GM18868 (cell line): ENCODE measurements at regions not wholly inside any gene's neighbourhood (a gene's known extent, or its start where the extent isn't known, plus 50 kb on each side); places are given as distances from the start of the nearest gene placed in this dataset.
"Not testable (repeated sequence)": the region's sequence is repeated elsewhere in the genome, so short reads cannot be mapped to it uniquely, and the experiment has no call there.

Experiments
- ATAC-seq: cut with Tn5 transposase; IDR thresholded peaks from one replicate; pipeline ENCODE4 v1.9.1; 2021; ENCODE audit warnings: mild to moderate bottlenecking, moderate library complexity; ENCODE audit not compliant: unreplicated experiment

DNA sequence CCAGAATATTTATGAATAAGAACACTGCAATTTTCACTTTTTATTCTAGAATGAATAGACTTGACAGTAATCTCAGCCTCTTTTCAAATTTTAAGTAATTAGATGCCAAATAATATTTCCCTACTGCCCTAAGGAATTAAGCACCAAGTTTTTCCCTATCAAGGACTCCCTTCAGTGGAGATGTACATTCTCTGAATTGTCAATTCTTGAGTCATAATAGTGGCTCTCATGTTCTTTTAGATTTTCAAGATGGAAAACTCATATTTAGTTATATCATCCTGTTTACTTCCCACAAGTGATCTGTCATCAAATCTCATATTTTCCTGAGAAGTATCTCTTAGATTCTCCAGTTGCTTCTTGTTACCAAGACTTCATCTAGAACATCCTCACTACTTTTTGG is 1248.9 kb upstream of the CHAC2 start:
- no peak for ATAC-seq

DNA sequence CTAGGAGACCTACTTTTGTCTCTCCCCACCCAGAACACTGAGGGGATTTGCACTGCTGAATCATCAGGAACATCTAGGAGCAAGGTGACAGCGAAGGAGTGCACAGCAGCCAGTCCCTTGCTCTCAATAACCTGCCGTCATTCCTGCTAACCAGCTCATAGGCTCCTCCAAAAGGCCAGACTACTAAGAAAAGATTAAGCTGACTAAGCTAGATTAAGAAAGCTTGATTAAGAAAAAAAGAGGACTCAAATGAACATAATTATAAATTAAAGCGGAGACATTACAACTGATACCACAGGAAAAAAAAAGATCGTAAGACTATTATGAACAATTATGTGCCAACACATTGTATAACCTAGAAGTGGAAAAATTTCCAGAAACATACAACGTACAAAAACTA is 1254.8 kb upstream of the CHAC2 start:
- ATAC-seq, result no peak

DNA sequence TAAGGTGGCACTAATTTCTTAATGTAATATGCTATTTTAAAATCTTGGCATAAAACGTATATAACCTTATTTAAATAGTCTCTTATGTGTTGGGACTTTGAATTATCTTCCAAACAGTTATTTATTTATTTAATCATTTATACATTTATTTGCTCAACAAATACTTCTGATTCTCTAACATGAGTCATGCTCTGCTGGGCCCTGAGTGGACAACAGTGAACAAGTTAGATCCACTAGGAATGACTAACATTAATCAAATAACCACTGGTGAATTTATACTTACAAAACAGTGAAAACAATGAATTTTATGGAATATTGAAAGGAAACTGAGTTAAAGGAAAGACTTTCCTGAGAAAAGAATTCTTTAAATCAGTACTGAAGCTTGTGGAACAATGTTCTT is 1257.2 kb upstream of the CHAC2 start:
- ATAC-seq, result no peak

DNA sequence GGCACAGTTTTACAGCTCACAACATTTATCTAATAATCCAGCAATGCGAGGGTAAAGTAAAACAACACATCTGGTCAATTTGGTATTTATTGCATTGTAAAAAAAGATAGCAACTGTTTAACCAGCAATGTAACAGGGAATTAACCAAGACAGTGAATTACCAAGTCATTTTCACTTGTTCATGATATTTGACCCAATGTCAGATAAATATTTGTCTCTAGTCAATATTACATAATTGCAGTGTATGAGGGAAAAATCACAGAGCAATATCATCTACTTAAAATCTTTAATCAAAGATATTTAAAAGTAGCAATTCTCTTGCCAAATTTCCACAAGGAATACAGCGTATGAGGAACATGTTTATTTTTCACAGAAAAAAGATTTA is 1265.1 kb upstream of the CHAC2 start:
- no peak for ATAC-seq

- ATAC-seq, result no peak
These were observed 1265.7 kb upstream of the CHAC2 start for GRCh38 chr2:52501715-52502475.

- ATAC-seq, result no peak
These were observed 1267.0 kb upstream of the CHAC2 start for GRCh38 chr2:52500561-52500960.

GRCh38 chr2:52498077-52498750 is 1269.4 kb upstream of the CHAC2 start:
- no peak for ATAC-seq

DNA sequence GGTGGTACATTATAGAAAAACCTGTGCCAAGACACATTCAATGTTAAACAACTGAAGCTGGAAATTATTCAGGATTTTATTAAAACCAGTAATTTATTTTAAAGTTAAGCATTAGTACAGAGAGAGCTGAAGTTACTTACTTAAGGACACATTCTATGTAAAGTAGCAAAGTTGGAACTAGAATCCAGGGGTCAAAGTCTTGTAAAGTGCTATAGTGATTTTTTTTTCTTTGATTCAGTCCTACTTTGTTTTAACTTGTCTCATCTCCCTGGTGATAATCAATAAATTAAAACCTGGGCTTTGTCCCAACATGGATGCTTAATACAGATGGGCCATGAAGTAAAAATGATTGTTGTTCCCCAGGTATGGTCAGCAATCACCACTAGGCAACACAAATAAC is 1271.8 kb upstream of the CHAC2 start:
- ATAC-seq, result no peak

DNA sequence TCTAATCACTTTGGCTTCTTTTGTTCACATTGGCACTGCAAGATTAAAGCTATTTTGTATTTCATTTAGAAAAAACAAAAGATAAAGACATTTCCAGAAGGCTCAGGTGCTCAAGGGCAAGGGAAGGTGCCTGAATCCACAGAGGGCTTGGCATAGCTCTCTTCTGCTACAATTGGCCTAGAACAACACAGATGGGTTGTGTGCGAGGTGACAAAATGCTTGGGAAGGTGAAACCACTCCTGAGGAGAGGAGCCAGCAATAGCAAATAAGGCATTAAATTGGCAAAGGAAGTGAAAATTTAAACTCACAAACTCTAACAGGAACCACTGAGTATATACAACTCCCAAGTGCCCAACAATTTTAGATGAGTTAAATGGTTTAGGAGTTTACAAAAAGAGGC is 1290.4 kb upstream of the CHAC2 start:
- no peak for ATAC-seq

GRCh38 chr2:52475590-52475989 is 1292.0 kb upstream of the CHAC2 start:
- no peak for ATAC-seq

DNA sequence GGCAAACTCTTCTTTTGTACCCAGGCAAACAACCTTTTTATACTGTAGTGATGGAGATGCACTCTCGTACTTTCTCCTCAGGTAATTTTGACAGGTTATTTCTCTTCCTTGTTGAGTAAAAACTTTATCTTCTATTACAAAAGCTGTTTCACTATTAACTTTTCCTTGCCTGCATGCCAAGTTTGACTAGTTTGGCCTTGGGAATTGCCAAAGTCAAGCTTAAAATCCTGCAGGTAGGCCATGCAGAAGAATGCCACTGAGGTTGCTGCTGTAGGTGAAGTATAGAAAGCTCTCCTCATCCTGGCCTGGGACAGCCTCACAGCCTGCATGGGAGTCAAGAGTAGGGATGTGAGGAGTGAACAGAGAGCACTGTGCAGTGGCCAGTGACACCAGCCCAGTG is 1293.5 kb upstream of the CHAC2 start:
- ATAC-seq, result no peak

- no peak for ATAC-seq
These were observed 1294.1 kb upstream of the CHAC2 start for GRCh38 chr2:52473526-52473925.

- ATAC-seq, result not testable (repeated sequence)
These were observed 1297.1 kb upstream of the CHAC2 start for GRCh38 chr2:52470457-52470856.

DNA sequence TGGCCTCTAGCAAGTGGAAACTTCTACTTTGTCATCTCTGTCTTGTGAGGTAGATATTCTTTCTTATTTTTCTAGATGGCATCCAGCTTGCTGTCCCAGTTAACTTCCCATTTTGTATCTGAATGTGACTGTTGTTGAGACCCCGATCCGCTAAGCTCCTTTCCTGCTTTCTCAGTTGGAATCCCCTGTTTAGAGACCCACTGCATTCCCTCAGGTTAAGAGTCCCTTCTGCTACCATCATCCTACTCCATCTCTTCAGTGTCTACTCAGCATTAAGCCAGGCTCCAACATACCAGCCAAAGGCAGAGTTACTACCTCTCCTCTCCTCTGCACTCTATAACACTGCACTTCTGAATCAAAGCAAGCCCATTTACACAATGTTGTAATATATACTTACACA is 1300.4 kb upstream of the CHAC2 start:
- no peak for ATAC-seq

DNA sequence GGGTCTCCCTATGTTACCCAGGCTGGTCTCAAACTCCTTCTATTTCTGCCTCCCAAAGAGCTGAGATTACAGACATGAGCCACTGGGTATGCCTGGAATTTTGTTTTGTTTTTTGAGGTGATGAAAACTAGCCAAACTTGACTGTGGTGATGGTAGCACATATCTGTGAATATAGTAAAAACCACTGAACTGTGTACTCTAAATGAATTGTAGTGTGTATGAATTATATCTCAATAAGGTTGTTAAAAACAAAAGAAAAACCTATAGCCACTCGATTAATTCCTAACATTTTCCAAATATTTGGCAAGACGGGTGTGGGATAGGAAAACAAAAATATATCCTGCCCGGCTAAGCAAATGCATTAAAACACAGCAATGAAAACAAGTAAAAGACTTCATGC is 1302.3 kb upstream of the CHAC2 start:
- ATAC-seq, result no peak

GRCh38 chr2:52463457-52463856 is 1304.1 kb upstream of the CHAC2 start:
- ATAC-seq, result no peak

DNA sequence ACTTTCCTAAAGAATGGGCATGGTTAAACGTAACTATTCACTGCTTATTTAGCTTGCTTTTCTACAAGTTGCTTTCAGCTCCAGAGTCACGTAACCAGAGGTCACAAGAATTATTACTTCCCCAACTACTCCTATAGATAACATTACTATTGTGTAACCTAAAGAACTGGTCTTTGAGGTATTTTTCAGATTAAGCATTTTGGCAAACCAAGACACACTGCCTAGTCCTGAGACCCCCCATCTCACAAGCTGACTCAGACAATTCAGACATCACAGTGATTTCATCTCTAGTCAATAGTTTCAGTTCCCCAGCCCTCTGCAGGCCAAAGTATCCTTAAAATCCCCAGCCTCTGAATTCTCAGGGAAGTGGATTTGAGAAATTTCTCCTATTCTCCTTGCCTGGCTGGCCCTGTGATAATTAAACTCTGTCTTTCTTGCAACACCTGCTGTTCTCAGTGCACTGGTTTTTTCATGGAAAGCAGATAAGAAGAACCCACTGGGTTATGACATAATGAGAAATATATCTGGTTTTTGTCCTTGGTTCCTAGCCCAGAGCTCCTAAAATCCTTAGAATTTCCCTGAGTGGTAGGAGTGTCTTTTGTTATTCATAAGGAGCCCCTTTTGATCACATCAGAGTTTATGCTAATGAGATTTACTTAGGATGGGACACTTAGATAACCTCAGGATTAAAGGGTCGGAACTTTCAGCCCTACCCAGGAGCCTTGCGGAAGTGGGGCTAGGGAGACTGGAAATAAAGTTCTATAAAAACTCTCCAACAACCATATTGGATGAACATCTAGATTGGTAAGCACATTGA is 1310.8 kb upstream of the CHAC2 start:
- ATAC-seq, result no peak

GRCh38 chr2:52454962-52455361 is 1312.6 kb upstream of the CHAC2 start:
- ATAC-seq, result no peak

GRCh38 chr2:52452201-52452600 is 1315.4 kb upstream of the CHAC2 start:
- ATAC-seq, result no peak

GRCh38 chr2:52445686-52446085 is 1321.9 kb upstream of the CHAC2 start:
- no peak for ATAC-seq

DNA sequence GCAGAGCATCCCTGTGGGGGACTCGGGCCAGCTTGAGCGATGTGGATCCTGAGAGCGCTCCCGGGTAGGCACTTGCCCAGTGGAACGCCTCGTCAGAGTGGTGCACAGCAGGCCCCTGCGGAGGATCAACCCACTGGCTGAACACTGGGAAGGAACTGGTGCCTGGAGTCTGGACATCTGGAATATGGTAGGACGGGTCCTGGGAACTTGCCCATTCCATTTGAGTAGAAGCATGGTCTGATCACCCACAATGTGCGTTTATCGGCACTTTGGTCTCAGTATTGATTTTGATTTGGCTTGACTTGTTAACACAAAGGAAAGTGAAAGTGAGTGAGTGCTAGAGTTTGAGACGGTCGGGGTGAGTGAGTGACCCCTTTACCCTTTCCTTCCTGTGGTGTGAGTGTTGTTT is 1336.2 kb upstream of the CHAC2 start:
- no peak for ATAC-seq

GRCh38 chr2:52429740-52430139 is 1337.9 kb upstream of the CHAC2 start:
- no peak for ATAC-seq
